Fibroblast of pulmonary artery (primary cell): ENCODE measurements at regions not wholly inside any gene's neighbourhood (a gene's known extent, or its start where the extent isn't known, plus 50 kb on each side); places are given as distances from the start of the nearest gene placed in this dataset.

Experiments
- DNase-seq: peaks from one replicate; pipeline ENCODE4 v3.0.0-alpha.2; 2010; ENCODE audit warnings: low read depth
- H3K4me3 ChIP-seq: replicated peaks from 2 replicates; pipeline ENCODE4 v1.5.1; 2011; ENCODE audit warnings: low read depth, mild to moderate bottlenecking, control low read depth, low read length, moderate library complexity
- CTCF ChIP-seq: IDR thresholded peaks from 2 replicates; pipeline ENCODE4 v1.5.1; 2011; ENCODE audit warnings: mild to moderate bottlenecking, control low read depth, low read length, inconsistent platforms; ENCODE audit errors: missing control alignments

- no peak for DNase-seq
- no peak overlapping the region for H3K4me3 ChIP-seq
- TF ChIP-seq CTCF, result no peak
Measured at GRCh38 chr6:110033101-110033500, 55.0 kb downstream of the GPR6 start.

- DNase-seq, result no peak
- no peak for TF ChIP-seq CTCF
- H3K4me3 ChIP-seq, result no peak overlapping the region
Measured at GRCh38 chr6:110033749-110034666, 55.9 kb downstream of the GPR6 start.

GRCh38 chr6:110034667-110035036 is 56.5 kb downstream of the GPR6 start:
- H3K4me3 ChIP-seq, result no peak overlapping the region
- TF ChIP-seq CTCF, result no peak
- no peak for DNase-seq

- no peak overlapping the region for H3K4me3 ChIP-seq
- no peak for DNase-seq
- TF ChIP-seq CTCF, result no peak
Measured at GRCh38 chr6:110035321-110035720, 57.2 kb downstream of the GPR6 start.

GRCh38 chr6:110036408-110037302 is 58.5 kb downstream of the GPR6 start:
- DNase-seq, result no peak

GRCh38 chr6:110037726-110038295 is 59.7 kb downstream of the GPR6 start:
- no peak overlapping the region for H3K4me3 ChIP-seq

More at GRCh38 chr6:110036408-110037302, 58.5 kb downstream of the GPR6 start:
- H3K4me3 ChIP-seq, result no peak overlapping the region
- no peak for TF ChIP-seq CTCF

More at GRCh38 chr6:110037726-110038295, 59.7 kb downstream of the GPR6 start:
- DNase-seq, result no peak
- TF ChIP-seq CTCF, result no peak
